Cerebellar cortex (tissue), 1 donor: ENCODE measurements at regions not wholly inside any gene's neighbourhood (a gene's known extent, or its start where the extent isn't known, plus 50 kb on each side); places are given as distances from the start of the nearest gene placed in this dataset.
"Not testable (repeated sequence)": the region's sequence is repeated elsewhere in the genome, so short reads cannot be mapped to it uniquely, and the experiment has no call there.

Experiments
- DNase-seq: peaks from one replicate; pipeline ENCODE4 v3.0.0-alpha.2; 2015; ENCODE audit warnings: low spot score

DNA sequence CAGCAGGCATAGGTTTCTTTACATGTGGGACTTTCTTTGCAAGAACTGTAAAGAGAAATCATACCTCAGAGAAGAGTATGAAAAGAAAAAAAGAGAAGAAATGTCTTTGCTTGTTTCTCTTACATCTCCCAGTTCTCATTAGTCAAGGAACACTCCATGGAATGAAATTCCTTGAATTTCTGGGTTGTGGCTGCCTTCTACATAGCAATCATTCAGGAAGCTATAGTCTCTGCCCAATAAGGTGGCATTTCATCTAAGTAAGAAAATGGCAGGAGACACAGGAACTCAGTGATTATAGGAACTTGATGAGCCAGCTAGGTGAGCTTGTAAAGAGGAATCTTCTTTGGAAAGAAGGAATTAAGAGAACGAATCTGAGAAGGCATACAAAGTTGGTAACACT, 197.0 kb upstream of the FKBP1C start:
- no peak for DNase-seq

DNA sequence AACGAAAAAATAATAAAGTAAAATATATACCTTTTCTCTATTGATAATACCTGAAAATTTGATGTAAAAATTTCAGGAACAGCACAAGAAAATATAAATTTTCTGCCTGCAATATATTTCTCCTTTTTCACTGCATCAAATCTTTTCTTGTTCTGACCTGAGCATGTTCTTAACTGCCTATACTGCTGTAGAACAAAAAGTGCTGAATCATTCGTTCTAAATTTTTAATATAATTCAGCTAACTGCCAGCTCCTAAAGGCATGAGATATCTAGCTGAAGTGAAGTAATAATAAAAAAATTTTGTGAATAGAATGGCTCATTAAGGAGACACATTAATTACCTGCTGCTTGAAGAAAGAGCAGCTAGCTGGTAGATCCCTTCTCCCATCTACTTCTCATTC, 188.6 kb upstream of the FKBP1C start:
- no peak for DNase-seq

GRCh38 chr6:63023726-63024125, 187.5 kb upstream of the FKBP1C start:
- DNase-seq: no peak

DNA sequence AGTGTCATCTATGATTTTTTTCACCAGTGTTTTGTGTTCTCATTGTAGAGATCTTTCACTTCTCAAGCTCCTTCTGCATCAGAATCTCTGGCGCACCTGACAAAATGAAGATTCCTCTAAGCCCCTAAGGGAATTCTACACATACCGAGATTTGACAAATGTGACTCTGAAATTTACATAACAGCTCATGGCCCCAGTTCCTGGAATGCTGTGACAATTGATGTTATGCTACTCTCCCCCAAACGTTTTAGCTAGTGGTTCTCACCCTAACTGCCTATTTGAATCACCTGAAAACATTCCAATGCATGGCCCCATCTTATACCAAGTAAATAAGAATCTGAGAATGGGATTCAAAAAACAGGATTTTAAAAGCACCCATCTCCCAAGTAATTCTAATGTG, 162.1 kb upstream of the FKBP1C start:
- no peak for DNase-seq

DNA sequence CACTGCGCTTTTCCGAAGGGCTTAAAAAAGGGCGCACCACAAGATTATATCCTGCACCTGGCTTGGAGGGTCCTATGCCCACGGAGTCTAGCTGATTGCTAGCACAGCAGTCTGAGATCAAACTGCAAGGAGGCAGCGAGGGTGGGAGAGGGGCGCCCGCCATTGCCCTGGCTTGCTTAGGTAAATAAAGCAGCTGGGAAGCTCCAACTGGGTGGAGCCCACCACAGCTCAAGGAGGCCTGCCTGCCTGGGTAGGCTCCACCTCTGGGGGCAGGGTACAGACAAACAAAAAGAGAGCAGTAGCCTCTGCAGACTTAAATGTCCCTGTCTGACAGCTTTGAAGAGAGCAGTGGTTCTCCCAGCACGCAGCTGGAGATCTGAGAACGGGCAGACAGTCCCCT, 158.1 kb upstream of the FKBP1C start:
- not testable (repeated sequence) for DNase-seq

- no peak for DNase-seq
Measured at GRCh38 chr6:63058601-63059000, 152.7 kb upstream of the FKBP1C start.

DNA sequence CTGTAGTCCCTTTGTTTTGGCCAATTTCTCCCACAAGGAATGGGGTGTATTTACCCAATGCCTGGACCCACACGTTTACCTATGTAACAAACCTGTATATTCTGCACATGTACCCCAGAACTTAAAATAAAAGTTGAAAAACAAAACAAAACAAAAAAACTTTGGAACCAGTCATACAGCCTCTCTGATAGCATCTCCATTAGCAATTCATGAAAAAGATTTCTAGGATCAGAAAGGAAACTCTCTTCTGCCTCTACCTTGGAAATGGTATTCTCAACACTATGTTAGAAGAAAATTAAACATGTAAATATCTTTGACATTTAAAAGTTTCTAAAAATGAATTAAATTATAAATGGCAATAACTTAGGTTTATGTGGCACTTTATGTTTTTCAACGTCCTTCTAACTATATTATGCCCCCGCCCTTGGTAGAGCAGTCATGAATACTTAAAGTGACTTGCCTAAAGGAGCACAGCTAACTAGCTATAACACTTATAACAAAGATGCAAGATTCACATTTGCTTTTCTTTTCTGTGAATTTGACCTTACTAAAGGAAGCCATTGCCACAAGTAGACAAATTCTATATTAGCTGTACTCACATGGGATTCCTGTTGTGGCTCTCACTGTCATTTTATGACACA, 147.5 kb upstream of the FKBP1C start:
- no peak for DNase-seq

GRCh38 chr6:63066055-63066704, 145.1 kb upstream of the FKBP1C start:
- DNase-seq: no peak

GRCh38 chr6:63094947-63095346, 116.3 kb upstream of the FKBP1C start:
- DNase-seq: no peak

DNA sequence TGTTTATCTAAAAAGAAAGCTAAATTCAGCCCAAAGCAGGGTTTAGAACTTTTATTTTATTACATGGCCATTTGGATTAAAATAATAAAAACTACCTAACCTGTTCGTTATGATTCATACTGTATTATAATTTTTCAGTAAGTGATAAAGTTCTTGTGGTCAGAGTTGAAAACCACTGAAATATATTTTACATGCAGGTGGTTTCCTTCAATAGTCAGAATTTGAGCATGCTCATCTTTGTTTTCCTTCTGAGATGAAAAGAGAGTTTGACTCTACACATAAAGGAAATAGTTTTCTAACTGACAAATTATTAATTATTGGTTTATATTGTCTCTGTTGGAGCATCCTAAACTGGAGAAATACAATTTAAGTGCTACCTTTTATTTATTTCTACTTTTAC, 114.0 kb upstream of the FKBP1C start:
- no peak for DNase-seq

DNA sequence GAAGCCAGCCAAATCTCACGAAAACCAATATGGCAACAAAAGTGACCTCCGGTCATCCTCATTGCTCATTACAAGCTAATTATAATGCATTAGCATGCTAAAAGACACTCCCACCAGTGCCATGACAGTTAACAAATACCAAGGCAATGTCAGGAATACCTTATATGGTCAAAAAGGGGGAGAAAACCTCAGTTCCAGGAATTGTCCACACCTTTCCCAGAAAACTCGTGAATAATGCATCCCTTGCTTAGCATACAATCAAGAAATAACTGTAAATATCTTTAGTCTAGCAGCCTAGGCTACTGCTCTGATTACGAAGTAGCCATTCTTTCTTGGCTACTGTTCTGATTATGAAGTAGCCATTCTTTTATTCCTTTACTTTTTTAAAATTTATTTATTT, 112.5 kb upstream of the FKBP1C start:
- DNase-seq: no peak

DNA sequence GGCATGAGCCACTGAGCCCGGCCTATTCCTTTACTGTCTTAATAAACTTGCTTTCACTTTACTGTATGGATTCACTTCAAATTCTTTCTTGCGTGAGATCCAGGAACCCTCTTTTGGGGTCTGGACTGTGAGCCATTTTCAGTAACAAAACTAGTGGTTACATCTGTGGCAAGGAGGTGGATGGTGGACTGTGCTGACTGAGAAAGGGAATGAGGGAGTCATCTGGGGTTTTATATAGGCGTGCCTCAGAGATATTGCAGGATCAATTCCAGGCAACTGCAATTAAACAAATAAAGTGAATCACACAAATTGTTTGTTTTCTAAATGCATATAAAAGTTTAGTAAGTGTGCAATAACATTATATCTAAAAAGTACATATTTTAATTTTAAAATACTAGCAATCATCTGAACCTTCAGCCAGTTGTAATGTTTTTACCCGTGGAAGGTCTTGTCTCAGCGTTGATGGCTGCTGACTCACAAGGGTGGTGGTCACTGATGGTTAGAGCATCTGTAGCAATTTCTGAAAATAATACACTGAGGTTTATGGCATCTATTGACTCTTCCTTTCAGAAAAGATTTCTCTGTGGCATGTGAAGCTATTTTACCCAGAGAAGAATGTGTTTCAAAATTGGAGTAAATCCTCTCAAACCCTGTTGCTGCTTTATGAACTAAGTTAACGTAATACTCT, 111.4 kb upstream of the FKBP1C start:
- DNase-seq: no peak

- DNase-seq: no peak
Measured at GRCh38 chr6:63114610-63115211, 96.6 kb upstream of the FKBP1C start.

- DNase-seq: no peak
Measured at GRCh38 chr6:63121166-63121565, 90.1 kb upstream of the FKBP1C start.

DNA sequence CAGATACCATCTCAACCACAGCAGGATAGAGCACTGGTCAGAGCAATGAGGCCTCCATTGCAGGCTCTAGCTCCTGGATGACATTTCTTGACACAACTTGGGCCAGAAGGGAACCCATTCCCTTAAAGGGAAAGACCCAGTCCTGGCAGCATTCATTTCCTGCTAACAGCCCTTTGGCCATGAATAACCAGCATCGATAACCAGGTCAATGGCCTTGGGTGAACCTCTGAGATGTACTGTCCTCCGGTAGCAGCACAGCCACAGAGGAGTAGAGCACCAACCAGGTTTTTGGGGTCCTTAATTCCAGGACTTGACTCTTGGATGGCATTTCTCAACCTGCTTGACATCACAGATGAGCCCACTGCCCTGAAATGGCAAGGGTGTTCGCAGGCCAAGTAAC, 71.2 kb upstream of the FKBP1C start:
- no peak for DNase-seq

GRCh38 chr6:63140692-63141318, 70.5 kb upstream of the FKBP1C start:
- DNase-seq: no peak

DNA sequence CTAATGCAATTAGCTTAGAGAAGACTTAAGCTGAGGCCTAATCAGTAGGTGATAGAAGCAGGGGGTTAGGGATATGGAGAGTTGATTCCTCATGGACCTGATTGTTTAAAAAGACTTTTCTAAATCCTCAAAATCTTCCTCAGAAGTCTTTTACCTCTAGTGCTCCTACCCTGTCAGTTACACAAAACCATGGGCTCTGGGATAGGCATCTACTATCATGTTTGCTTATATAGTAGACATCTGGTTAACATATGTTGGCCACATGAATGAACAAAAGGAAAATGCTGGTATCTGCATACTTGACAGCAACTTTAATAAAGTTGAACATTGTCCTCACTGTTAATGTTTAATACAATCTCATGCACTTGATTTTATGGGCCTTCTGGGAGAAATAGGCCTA, 61.5 kb upstream of the FKBP1C start:
- no peak for DNase-seq

DNA sequence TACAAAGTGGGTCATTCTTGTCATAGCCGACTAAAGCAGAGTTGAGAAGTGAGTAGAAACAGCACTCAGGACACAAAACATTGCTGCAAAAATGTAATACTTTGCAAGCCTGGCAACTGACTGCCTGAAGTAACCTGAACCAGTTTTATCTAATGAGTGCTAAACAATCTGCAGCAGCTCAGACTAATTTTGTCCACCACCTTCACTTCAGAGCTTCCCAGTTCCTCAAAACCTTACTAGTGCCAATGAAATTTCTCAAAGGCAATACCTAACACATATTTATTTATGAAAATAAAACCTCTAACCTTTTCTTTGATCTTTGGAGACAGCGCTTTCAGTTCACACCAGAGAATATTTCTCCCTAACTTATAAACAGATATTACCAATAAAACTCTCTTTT, 56.7 kb upstream of the FKBP1C start:
- DNase-seq: no peak
